Activated CD4-positive, alpha-beta memory T cell treated with anti-CD3 and anti-CD28 coated beads for 36 hours (primary cell): ENCODE measurements at regions not wholly inside any gene's neighbourhood (a gene's known extent, or its start where the extent isn't known, plus 50 kb on each side); places are given as distances from the start of the nearest gene placed in this dataset.

ENCODE experiments used
- CTCF ChIA-PET: fragments of 350-600 bp; sonication (Branson Sonifier 250); formaldehyde crosslinking; loops from one replicate; lab custom pipeline; 2021; ENCODE audit warnings: antibody characterized with exemption, inconsistent platforms; lab: Charles Lee
- POLR2A ChIA-PET: fragments of 350-600 bp; sonication (Branson Sonifier 250); formaldehyde crosslinking; loops from one replicate; lab custom pipeline; 2021; ENCODE audit warnings: antibody characterized with exemption; lab: Charles Lee
- DNase-seq: peaks from one replicate; pipeline ENCODE4 v3.0.0-alpha.2; 2020
- H3K27ac Mint-ChIP-seq: one replicate; pipeline ENCODE4 v1.8.0; 2021; ENCODE audit warnings: mixed read lengths
- H3K27me3 Mint-ChIP-seq: one replicate; pipeline ENCODE4 v1.8.0; 2021; ENCODE audit warnings: mixed read lengths
- H3K36me3 Mint-ChIP-seq: one replicate; pipeline ENCODE4 v1.8.0; 2021; ENCODE audit warnings: mixed read lengths
- H3K4me1 Mint-ChIP-seq: one replicate; pipeline ENCODE4 v1.8.0; 2021; ENCODE audit warnings: low read depth, mixed read lengths
- H3K4me3 Mint-ChIP-seq: one replicate; pipeline ENCODE4 v1.8.0; 2021; ENCODE audit warnings: mild to moderate bottlenecking, mixed read lengths
- H3K9me3 Mint-ChIP-seq: one replicate; pipeline ENCODE4 v1.8.0; 2021; ENCODE audit warnings: mixed read lengths
- intact Hi-C: fragments of 100-400 bp; cut with micrococcal nuclease; formaldehyde crosslinking; loops from one replicate; pipeline ENCODE4 v1.15.1; 2023

DNA sequence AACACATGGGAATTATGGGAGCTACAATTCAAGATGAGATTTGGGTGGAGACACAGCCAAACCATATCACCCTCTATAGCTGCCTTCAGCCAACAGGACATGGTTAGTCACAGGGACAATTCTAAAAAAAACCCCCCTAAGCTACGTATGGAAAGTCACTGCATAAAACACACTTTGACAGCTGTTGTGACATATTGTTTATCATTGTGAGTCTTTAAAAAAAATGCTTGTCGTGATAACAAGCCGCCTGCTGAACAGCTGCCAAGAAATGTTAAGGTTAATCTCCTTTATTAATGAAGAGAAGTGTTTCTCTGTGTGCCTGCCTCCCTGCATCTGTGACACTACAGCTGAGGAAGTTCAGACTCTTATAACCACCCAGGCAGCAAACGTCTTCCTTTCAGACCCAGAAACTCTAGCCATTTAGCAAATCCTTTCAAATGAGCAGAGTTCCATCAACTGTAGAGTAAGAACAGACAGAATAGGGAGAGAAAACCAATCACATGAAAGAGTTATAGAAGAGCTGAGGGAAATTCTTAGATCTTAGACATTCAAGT is 1459.6 kb upstream of the TMEM132C start:
- no peaks in the 10 kb centered on the region for H3K36me3 Mint-ChIP-seq
- H3K27ac Mint-ChIP-seq, result no peak overlapping the region
- H3K9me3 Mint-ChIP-seq, result no peaks in the 10 kb centered on the region
- DNase-seq, result no peak
- intact Hi-C loops, result no loop called here
- H3K4me1 Mint-ChIP-seq, result no peaks in the 10 kb centered on the region
- peaks cover 6% of the 10 kb centered on the region for H3K27me3 Mint-ChIP-seq
- H3K4me3 Mint-ChIP-seq, result no peak overlapping the region
- ChIA-PET CTCF (interaction anchor here (0.8 kb wide), 1 partner anchor 60 kb away, joined by 3 read pairs; no protein-coding TSS in a partner anchor), POLR2A (no interaction called here)

DNA sequence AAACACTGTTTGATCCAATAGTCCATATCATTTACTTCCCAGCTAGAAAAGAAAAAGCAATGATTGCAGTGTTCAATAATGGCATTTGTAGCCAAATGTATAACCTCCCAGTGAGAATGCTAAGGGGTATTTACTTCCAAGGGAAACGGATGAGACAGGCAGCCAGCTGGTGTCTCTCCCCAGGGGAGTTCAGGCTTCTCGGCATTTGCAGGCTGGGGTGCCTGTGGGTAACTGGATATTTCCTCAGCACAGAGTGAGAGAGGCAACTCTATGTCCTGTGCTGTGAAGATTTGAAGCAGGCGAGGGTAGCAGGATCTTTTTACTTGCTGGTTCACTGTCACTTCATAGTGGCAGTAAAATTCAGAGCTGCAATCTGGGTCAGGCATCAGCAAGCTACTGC is 1455.6 kb upstream of the TMEM132C start:
- POLR2A ChIA-PET, result no interaction called here
- intact Hi-C loops, result no loop called here
- DNase-seq, result no peak
- no peaks in the 10 kb centered on the region for H3K9me3 Mint-ChIP-seq
- H3K36me3 Mint-ChIP-seq, result no peaks in the 10 kb centered on the region
- H3K4me3 Mint-ChIP-seq, result no peak overlapping the region
- no peak overlapping the region for H3K27ac Mint-ChIP-seq
- no peaks in the 10 kb centered on the region for H3K4me1 Mint-ChIP-seq
- CTCF ChIA-PET, result no interaction called here
- H3K27me3 Mint-ChIP-seq, result peaks cover 7% of the 10 kb centered on the region

DNA sequence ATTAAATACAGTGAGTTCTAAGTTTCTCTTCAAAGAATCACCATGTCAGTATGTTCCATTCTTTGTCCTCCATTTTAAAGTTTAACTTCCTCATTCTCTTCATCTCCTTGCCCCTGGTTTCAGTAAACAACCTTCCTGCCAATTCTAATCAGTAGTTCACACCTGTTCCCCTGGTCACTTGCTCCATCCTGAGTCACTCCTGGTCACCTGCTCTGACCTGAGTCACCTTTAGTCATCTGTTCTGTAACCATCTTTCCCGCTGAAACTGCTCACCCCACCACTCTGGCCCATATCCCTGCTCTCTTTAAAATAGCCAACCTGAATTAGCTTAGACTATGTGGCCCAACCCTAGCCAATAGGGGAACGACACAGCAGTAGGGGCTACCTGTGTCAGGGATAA is 1447.4 kb upstream of the TMEM132C start:
- ChIA-PET POLR2A (no interaction called here), CTCF (no interaction called here)
- no peak overlapping the region for H3K27ac Mint-ChIP-seq

DNA sequence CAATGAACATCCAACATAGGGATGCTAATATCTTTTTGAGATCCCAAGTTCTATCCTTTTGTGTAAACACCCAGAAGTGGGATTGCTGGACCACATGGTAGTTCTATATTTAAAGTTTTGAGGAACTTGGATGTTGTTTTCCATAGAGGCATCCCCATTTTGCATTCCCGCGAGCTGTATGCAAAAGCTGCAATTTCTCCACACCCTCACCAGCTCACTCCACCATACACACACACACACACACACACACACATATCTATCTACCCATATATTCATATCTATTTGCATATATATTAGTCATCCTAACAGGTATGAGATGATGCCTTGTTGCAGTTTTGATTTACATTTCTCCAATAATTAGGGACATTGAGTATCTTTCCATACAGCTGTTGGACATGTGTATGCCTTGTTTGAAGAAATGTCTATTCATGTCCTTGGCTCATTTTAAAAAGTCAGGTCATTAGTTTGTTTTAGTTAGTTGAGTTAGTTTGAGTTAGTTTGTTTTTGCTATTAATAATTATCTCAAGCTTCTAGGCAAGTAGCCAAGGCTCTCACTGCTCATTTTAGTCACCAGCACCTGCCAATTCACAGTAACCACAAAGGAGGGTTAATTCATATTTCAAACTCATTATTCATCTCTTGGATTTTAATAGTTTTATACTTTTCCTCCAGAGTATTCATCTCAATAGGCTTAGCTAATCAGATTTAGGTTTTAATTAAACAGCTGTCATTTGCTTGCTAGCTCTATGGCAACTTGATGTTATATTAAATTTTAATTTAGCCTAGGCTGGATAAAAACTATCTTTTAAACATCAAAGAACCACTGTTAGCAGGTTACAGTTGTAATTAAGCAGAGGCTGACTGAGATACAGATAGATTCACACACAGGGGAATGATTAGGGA is 1435.9 kb upstream of the TMEM132C start:
- H3K36me3 Mint-ChIP-seq, result peaks cover 3% of the 10 kb centered on the region
- ChIA-PET CTCF (no interaction called here), POLR2A (no interaction called here)
- no peak overlapping the region for H3K27ac Mint-ChIP-seq
- H3K9me3 Mint-ChIP-seq, result peaks cover 18% of the 10 kb centered on the region
- H3K4me1 Mint-ChIP-seq, result no peaks in the 10 kb centered on the region
- DNase-seq, result no peak
- no peak overlapping the region for H3K4me3 Mint-ChIP-seq
- H3K27me3 Mint-ChIP-seq, result peaks cover 15% of the 10 kb centered on the region
- intact Hi-C loops, result no loop called here

More for the DNA sequence above, 1447.4 kb upstream of the TMEM132C start:
- no peaks in the 10 kb centered on the region for H3K36me3 Mint-ChIP-seq
- H3K4me1 Mint-ChIP-seq, result no peaks in the 10 kb centered on the region
- H3K9me3 Mint-ChIP-seq, result peaks cover 23% of the 10 kb centered on the region
- H3K27me3 Mint-ChIP-seq, result peaks cover 1% of the 10 kb centered on the region
- intact Hi-C loops, result no loop called here
- DNase-seq, result no peak
- H3K4me3 Mint-ChIP-seq, result no peak overlapping the region

DNA sequence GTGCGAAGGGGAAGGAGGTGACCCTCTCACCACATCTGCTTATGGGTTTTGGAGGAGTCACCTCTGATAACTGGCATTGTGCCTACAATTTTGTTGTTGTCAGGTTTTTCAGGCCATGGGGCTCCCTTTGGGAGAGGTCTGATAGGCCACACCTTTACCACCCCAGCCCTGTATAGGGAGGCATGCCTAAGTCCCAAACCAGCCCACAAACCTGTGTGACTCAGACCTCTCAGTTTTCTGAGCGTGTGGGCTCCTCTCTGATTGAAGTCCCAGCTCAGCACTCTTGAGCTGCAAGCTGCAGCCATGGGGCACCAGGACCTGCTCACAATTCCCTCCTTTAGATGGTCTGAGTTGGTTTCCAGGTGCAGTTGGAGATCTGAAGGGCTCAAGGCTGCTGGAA is 1429.3 kb upstream of the TMEM132C start:
- intact Hi-C loops, result no loop called here
- Mint-ChIP-seq H3K36me3 (peaks cover 5% of the 10 kb centered on the region), H3K4me1 (no peaks in the 10 kb centered on the region), H3K4me3 (no peak overlapping the region), H3K27me3 (peaks cover 9% of the 10 kb centered on the region), H3K27ac (no peak overlapping the region), H3K9me3 (peaks cover 37% of the 10 kb centered on the region)
- no peak for DNase-seq
- POLR2A ChIA-PET, result no interaction called here
- CTCF ChIA-PET, result no interaction called here

DNA sequence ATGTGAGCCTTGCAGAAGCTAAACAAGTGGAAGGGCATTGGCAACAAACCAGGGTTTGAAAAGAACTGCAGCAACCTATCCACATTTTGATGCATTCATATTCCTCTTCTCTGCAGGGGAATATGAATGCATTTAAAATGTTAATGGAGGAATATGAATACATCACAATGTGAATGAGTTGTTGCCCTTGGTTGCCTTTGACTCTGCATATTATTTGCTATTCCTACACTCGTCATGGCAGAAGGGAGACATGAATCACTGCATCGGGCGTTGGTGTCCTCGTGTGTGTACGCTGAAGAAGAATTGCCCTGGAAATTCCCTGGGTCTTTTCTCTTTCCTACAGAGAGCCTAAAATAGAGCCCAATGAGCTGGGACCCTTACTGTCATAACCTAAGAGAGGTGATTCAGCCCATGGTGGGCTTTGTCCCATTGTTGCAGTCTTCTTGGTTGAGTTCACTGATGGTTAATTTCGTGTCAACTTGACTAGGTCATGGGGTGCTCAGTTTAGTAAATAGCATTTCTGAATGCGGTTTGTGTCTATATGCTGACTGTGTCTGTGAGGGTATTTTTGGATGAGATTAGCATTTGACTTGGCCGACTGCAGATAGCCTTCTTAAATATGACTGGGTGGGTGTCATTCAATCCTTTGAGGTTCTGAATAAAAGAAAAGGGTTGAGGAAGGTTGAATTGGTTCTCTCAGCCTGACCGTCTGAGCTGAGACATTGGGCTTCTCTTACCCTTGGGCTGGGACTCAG is 1422.9 kb upstream of the TMEM132C start:
- intact Hi-C loops, result no loop called here
- Mint-ChIP-seq H3K4me1 (no peaks in the 10 kb centered on the region), H3K9me3 (peaks cover 2% of the 10 kb centered on the region), H3K27me3 (no peaks in the 10 kb centered on the region), H3K4me3 (no peak overlapping the region), H3K27ac (no peak overlapping the region), H3K36me3 (no peaks in the 10 kb centered on the region)
- DNase-seq, result no peak
- ChIA-PET POLR2A (no interaction called here), CTCF (no interaction called here)

DNA sequence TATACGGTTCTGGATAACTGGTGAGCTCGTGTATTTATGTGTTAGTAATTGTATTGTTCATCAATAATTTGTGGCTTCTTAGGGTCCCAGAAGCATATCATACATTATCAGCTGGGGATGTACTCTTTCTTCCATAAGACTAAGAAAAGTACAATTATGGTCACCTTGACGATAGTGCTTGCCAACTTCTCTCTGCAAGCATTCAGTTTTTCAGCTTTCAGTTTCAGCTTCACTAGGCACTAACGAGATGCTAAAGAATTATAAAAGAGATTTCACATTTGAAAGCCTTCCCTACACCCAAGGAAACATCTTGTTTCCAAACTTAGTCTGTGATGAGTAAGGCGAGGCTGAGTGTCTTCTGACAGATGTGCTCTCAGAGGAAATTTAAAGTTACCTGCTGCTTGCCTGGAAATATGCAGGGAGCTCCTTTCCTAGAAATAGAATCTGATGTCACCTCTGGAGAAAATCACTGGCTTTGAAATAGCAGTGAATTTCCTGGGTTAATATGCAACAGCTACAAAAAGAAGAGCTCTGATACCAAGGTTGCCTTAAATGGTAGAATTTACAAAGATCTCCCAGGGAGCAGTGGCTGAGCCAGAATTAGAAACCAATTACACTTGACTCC is 1419.9 kb upstream of the TMEM132C start:
- no peak overlapping the region for H3K4me3 Mint-ChIP-seq
- H3K9me3 Mint-ChIP-seq, result peaks cover 2% of the 10 kb centered on the region
- no peaks in the 10 kb centered on the region for H3K4me1 Mint-ChIP-seq
- ChIA-PET CTCF (interaction anchor here (1.2 kb wide), 1 partner anchor 99 kb away, joined by 5 read pairs; no protein-coding TSS in a partner anchor), POLR2A (no interaction called here)
- intact Hi-C loops, result no loop called here
- H3K27me3 Mint-ChIP-seq, result no peaks in the 10 kb centered on the region
- H3K27ac Mint-ChIP-seq, result no peak overlapping the region
- DNase-seq, result no peak
- no peaks in the 10 kb centered on the region for H3K36me3 Mint-ChIP-seq

DNA sequence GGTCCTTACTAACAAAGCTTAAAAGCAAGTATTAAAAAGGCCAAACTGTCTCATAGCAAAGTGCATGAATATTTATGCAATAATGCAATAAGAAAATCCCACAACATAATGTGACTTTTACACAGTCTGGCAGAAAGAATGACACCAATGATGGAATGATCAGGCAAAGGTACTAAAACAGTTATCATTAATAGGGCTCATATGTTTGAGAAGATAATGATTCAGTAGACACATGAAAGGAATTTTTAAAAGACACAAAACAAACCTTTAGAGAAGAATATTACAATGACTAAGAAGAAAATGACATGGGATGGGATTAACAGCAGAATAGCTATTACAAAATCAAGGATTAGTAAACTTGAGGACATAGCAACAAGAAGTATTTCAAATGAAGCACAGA is 1411.2 kb upstream of the TMEM132C start:
- H3K27ac Mint-ChIP-seq, result no peak overlapping the region
- H3K36me3 Mint-ChIP-seq, result no peaks in the 10 kb centered on the region
- no peak for DNase-seq
- intact Hi-C loops, result no loop called here
- ChIA-PET POLR2A (no interaction called here), CTCF (no interaction called here)
- H3K4me1 Mint-ChIP-seq, result no peaks in the 10 kb centered on the region
- no peaks in the 10 kb centered on the region for H3K9me3 Mint-ChIP-seq
- no peak overlapping the region for H3K4me3 Mint-ChIP-seq
- no peaks in the 10 kb centered on the region for H3K27me3 Mint-ChIP-seq

DNA sequence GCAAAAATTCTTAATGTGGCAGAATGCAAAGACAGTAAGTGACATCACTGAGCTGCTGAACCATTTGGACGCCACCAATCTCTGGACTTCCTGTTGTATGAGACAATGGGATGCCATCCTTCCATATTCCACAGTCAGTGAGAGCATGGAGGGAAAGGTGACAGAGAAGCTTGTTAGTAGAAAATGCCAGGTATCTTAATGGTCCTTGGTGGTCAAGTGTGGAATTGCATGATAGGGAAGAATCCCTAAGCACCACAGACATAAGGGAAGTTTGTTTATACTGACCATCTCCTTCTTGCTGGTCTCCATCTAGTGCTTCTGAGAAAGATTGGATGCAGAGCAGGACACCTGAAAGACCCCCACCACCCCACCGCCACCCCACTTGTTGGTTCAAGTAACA is 1410.0 kb upstream of the TMEM132C start:
- DNase-seq, result no peak
- intact Hi-C loops, result no loop called here
- no peaks in the 10 kb centered on the region for H3K36me3 Mint-ChIP-seq
- H3K9me3 Mint-ChIP-seq, result no peaks in the 10 kb centered on the region
- H3K27ac Mint-ChIP-seq, result no peak overlapping the region
- ChIA-PET POLR2A (no interaction called here), CTCF (no interaction called here)
- no peak overlapping the region for H3K4me3 Mint-ChIP-seq
- H3K27me3 Mint-ChIP-seq, result no peaks in the 10 kb centered on the region
- no peaks in the 10 kb centered on the region for H3K4me1 Mint-ChIP-seq

DNA sequence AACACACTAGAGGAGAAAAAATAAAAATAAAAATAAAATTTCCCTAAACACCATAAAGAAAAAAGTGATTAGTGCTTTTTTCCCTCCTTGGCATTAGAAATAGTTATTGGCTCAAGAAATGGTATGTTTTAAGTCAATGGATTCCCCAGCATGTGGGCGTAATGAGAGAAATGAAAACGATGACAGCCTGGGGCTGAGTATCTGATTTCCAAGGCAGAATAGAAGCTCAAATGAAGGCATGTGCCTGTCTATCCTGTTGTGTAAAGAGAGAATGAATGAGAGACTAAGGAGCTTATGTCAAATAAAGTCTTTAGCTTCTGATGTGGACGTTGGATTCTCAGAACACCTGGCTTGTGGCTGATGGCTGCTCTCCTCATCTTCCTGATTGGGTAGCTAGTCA is 1408.4 kb upstream of the TMEM132C start:
- no peak overlapping the region for H3K4me3 Mint-ChIP-seq
- H3K9me3 Mint-ChIP-seq, result no peaks in the 10 kb centered on the region
- no peaks in the 10 kb centered on the region for H3K27me3 Mint-ChIP-seq
- intact Hi-C loops, result no loop called here
- no peaks in the 10 kb centered on the region for H3K36me3 Mint-ChIP-seq
- ChIA-PET CTCF (interaction anchor here (1.0 kb wide), 1 partner anchor 16 kb away, joined by 4 read pairs; no protein-coding TSS in a partner anchor), POLR2A (no interaction called here)
- DNase-seq, result no peak
- H3K4me1 Mint-ChIP-seq, result no peaks in the 10 kb centered on the region
- H3K27ac Mint-ChIP-seq, result no peak overlapping the region

DNA sequence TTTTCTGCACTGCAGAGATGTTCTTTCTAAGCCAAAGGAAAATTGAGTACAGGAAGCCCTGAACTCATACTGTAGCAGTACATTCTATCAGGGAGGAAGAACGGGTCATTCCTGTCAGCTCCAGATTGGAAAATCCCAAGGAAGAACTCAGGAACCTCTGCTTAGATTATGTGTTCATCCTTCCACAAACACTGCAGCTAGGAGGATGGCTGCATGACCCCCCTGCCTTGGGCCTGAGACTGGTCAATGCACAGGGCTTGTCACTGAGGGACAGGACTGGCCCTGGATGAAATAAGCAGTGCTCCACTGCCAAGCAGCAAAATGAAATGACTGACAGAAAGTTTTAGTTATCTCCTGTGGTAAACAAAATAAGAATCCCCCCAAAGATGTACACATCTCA is 1406.8 kb upstream of the TMEM132C start:
- Mint-ChIP-seq H3K9me3 (no peaks in the 10 kb centered on the region), H3K36me3 (no peaks in the 10 kb centered on the region), H3K4me3 (no peak overlapping the region), H3K4me1 (no peaks in the 10 kb centered on the region), H3K27me3 (peaks cover 3% of the 10 kb centered on the region), H3K27ac (no peak overlapping the region)
- DNase-seq, result no peak
- ChIA-PET CTCF (interaction anchor here (1.7 kb wide), 1 partner anchor 14 kb away, joined by 6 read pairs; no protein-coding TSS in a partner anchor), POLR2A (no interaction called here)
- intact Hi-C loops, result no loop called here

DNA sequence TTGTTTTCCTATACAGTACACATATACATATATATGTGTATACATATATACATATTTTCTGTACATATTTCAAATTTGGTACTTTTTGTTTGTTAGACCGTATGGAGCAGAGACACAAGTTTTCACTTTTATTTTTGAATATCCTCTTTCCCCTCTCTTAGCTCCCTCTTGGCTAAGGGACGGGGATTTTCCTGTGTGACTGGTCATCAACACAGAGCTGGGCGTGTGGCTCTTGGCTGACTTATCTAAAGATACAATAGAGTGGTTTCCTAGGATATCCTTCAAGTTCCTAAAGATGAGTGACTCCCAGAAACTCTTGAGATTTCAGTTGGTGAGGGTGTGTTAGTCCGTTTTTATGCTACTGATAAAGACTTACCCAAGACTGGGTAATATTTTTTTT is 1404.5 kb upstream of the TMEM132C start:
- no peaks in the 10 kb centered on the region for H3K9me3 Mint-ChIP-seq

More for the DNA sequence above, 1404.5 kb upstream of the TMEM132C start:
- no peak for DNase-seq
- ChIA-PET CTCF (no interaction called here), POLR2A (no interaction called here)
- no peaks in the 10 kb centered on the region for H3K4me1 Mint-ChIP-seq
- H3K27ac Mint-ChIP-seq, result no peak overlapping the region
- H3K27me3 Mint-ChIP-seq, result peaks cover 3% of the 10 kb centered on the region
- H3K4me3 Mint-ChIP-seq, result no peak overlapping the region
- intact Hi-C loops, result no loop called here
- H3K36me3 Mint-ChIP-seq, result no peaks in the 10 kb centered on the region
